ENCODE measurements at regions not wholly inside any gene's neighbourhood (a gene's known extent, or its start where the extent isn't known, plus 50 kb on each side); places are given as distances from the start of the nearest gene placed in this dataset.

GRCh38 chr18:75158465-75159237 lies 50.3 kb downstream of the PTGR3 start:
- H3K27ac ChIP-seq (ENCODE audit: low read depth, low read length), result no peak overlapping the region
- H3K36me3 ChIP-seq (ENCODE audit: insufficient read depth, low read length), result no peaks in the 10 kb centered on the region
- no peak overlapping the region for H3K4me3 ChIP-seq (ENCODE audit: low read depth, low read length)
- no peak overlapping the region for H2AFZ ChIP-seq (ENCODE audit: low read length, unreplicated experiment)
- H3K79me2 ChIP-seq (ENCODE audit: control insufficient read depth, insufficient read depth, low read length, unreplicated experiment), result no peaks in the 10 kb centered on the region
- peaks cover 6% of the 10 kb centered on the region; the same call in 1 of the 2 replicates for H3K27me3 ChIP-seq (ENCODE audit: insufficient read depth, low read length)
- peaks cover 13% of the 10 kb centered on the region for H3K4me1 ChIP-seq (ENCODE audit: control insufficient read depth, insufficient read depth, low read length, unreplicated experiment)

GRCh38 chr18:75157851-75158250 lies 51.1 kb downstream of the PTGR3 start:
- no peaks in the 10 kb centered on the region for H3K36me3 ChIP-seq (ENCODE audit: insufficient read depth, low read length)
- no peaks in the 10 kb centered on the region for H3K79me2 ChIP-seq (ENCODE audit: control insufficient read depth, insufficient read depth, low read length, unreplicated experiment)
- H3K27me3 ChIP-seq (ENCODE audit: insufficient read depth, low read length), result peaks cover 6% of the 10 kb centered on the region; the same call in 1 of the 2 replicates
- H3K4me3 ChIP-seq (ENCODE audit: low read depth, low read length), result no peak overlapping the region
- no peak overlapping the region for H2AFZ ChIP-seq (ENCODE audit: low read length, unreplicated experiment)
- peaks cover 13% of the 10 kb centered on the region for H3K4me1 ChIP-seq (ENCODE audit: control insufficient read depth, insufficient read depth, low read length, unreplicated experiment)
- no peak overlapping the region for H3K27ac ChIP-seq (ENCODE audit: low read depth, low read length)

- Histone ChIP-seq H3K4me1 (ENCODE audit: control insufficient read depth, insufficient read depth, low read length, unreplicated experiment) (peaks cover 11% of the 10 kb centered on the region), H2AFZ (ENCODE audit: low read length, unreplicated experiment) (no peak overlapping the region), H3K27me3 (ENCODE audit: insufficient read depth, low read length) (peaks cover 6% of the 10 kb centered on the region; the same call in 1 of the 2 replicates), H3K79me2 (ENCODE audit: control insufficient read depth, insufficient read depth, low read length, unreplicated experiment) (no peaks in the 10 kb centered on the region), H3K4me3 (ENCODE audit: low read depth, low read length) (no peak overlapping the region), H3K27ac (ENCODE audit: low read depth, low read length) (no peak overlapping the region), H3K36me3 (ENCODE audit: insufficient read depth, low read length) (no peaks in the 10 kb centered on the region)
Measured at GRCh38 chr18:75157381-75157780, 51.6 kb downstream of the PTGR3 start.

- no peak overlapping the region for H3K4me3 ChIP-seq (ENCODE audit: low read depth, low read length)
- peaks cover 6% of the 10 kb centered on the region for H3K4me1 ChIP-seq (ENCODE audit: control insufficient read depth, insufficient read depth, low read length, unreplicated experiment)
- no peak overlapping the region for H2AFZ ChIP-seq (ENCODE audit: low read length, unreplicated experiment)
- no peak overlapping the region for H3K27ac ChIP-seq (ENCODE audit: low read depth, low read length)
- no peaks in the 10 kb centered on the region for H3K79me2 ChIP-seq (ENCODE audit: control insufficient read depth, insufficient read depth, low read length, unreplicated experiment)
- no peaks in the 10 kb centered on the region for H3K36me3 ChIP-seq (ENCODE audit: insufficient read depth, low read length)
- H3K27me3 ChIP-seq (ENCODE audit: insufficient read depth, low read length), result peaks cover 6% of the 10 kb centered on the region; the same call in 1 of the 2 replicates
Measured at GRCh38 chr18:75156831-75157230, 52.1 kb downstream of the PTGR3 start.

GRCh38 chr18:75156139-75156750 lies 52.7 kb downstream of the PTGR3 start:
- Histone ChIP-seq H3K27me3 (ENCODE audit: insufficient read depth, low read length) (peaks cover 6% of the 10 kb centered on the region; the same call in 1 of the 2 replicates), H3K36me3 (ENCODE audit: insufficient read depth, low read length) (no peaks in the 10 kb centered on the region), H3K79me2 (ENCODE audit: control insufficient read depth, insufficient read depth, low read length, unreplicated experiment) (no peaks in the 10 kb centered on the region), H3K4me1 (ENCODE audit: control insufficient read depth, insufficient read depth, low read length, unreplicated experiment) (peaks cover 5% of the 10 kb centered on the region), H3K27ac (ENCODE audit: low read depth, low read length) (no peak overlapping the region), H3K4me3 (ENCODE audit: low read depth, low read length) (no peak overlapping the region), H2AFZ (ENCODE audit: low read length, unreplicated experiment) (no peak overlapping the region)

GRCh38 chr18:75154997-75155396 lies 53.9 kb downstream of the PTGR3 start:
- H3K27me3 ChIP-seq (ENCODE audit: insufficient read depth, low read length), result peaks cover 6% of the 10 kb centered on the region; the same call in 1 of the 2 replicates
- H3K4me3 ChIP-seq (ENCODE audit: low read depth, low read length), result no peak overlapping the region
- no peaks in the 10 kb centered on the region for H3K79me2 ChIP-seq (ENCODE audit: control insufficient read depth, insufficient read depth, low read length, unreplicated experiment)
- no peak overlapping the region for H3K27ac ChIP-seq (ENCODE audit: low read depth, low read length)
- no peak overlapping the region for H2AFZ ChIP-seq (ENCODE audit: low read length, unreplicated experiment)
- H3K4me1 ChIP-seq (ENCODE audit: control insufficient read depth, insufficient read depth, low read length, unreplicated experiment), result no peaks in the 10 kb centered on the region
- H3K36me3 ChIP-seq (ENCODE audit: insufficient read depth, low read length), result no peaks in the 10 kb centered on the region

- H3K36me3 ChIP-seq (ENCODE audit: insufficient read depth, low read length), result no peaks in the 10 kb centered on the region
Measured at GRCh38 chr18:75154259-75154658, 54.7 kb downstream of the PTGR3 start.

GRCh38 chr18:75143851-75144250 lies 65.1 kb downstream of the PTGR3 start:
- Histone ChIP-seq H3K36me3 (ENCODE audit: insufficient read depth, low read length) (no peaks in the 10 kb centered on the region), H3K4me3 (ENCODE audit: low read depth, low read length) (no peak overlapping the region), H3K4me1 (ENCODE audit: control insufficient read depth, insufficient read depth, low read length, unreplicated experiment) (no peaks in the 10 kb centered on the region), H3K27ac (ENCODE audit: low read depth, low read length) (no peak overlapping the region), H2AFZ (ENCODE audit: low read length, unreplicated experiment) (no peak overlapping the region), H3K79me2 (ENCODE audit: control insufficient read depth, insufficient read depth, low read length, unreplicated experiment) (no peaks in the 10 kb centered on the region), H3K27me3 (ENCODE audit: insufficient read depth, low read length) (peaks cover 24% of the 10 kb centered on the region)

More at GRCh38 chr18:75154259-75154658, 54.7 kb downstream of the PTGR3 start:
- Histone ChIP-seq H3K4me1 (ENCODE audit: control insufficient read depth, insufficient read depth, low read length, unreplicated experiment) (no peaks in the 10 kb centered on the region), H3K79me2 (ENCODE audit: control insufficient read depth, insufficient read depth, low read length, unreplicated experiment) (no peaks in the 10 kb centered on the region), H3K27ac (ENCODE audit: low read depth, low read length) (no peak overlapping the region), H2AFZ (ENCODE audit: low read length, unreplicated experiment) (no peak overlapping the region), H3K27me3 (ENCODE audit: insufficient read depth, low read length) (peaks cover under 1% of the 10 kb centered on the region; the same call in 1 of the 2 replicates), H3K4me3 (ENCODE audit: low read depth, low read length) (no peak overlapping the region)

GRCh38 chr18:75142677-75143076 lies 66.3 kb downstream of the PTGR3 start:
- peaks cover 14% of the 10 kb centered on the region for H3K27me3 ChIP-seq (ENCODE audit: insufficient read depth, low read length)
- no peaks in the 10 kb centered on the region for H3K79me2 ChIP-seq (ENCODE audit: control insufficient read depth, insufficient read depth, low read length, unreplicated experiment)
- H2AFZ ChIP-seq (ENCODE audit: low read length, unreplicated experiment), result no peak overlapping the region
- H3K4me3 ChIP-seq (ENCODE audit: low read depth, low read length), result no peak overlapping the region
- H3K27ac ChIP-seq (ENCODE audit: low read depth, low read length), result no peak overlapping the region
- H3K4me1 ChIP-seq (ENCODE audit: control insufficient read depth, insufficient read depth, low read length, unreplicated experiment), result no peaks in the 10 kb centered on the region
- H3K36me3 ChIP-seq (ENCODE audit: insufficient read depth, low read length), result no peaks in the 10 kb centered on the region

- no peak overlapping the region for H3K4me3 ChIP-seq (ENCODE audit: low read depth, low read length)
- no peaks in the 10 kb centered on the region for H3K36me3 ChIP-seq (ENCODE audit: insufficient read depth, low read length)
- H3K4me1 ChIP-seq (ENCODE audit: control insufficient read depth, insufficient read depth, low read length, unreplicated experiment), result no peaks in the 10 kb centered on the region
- H3K27me3 ChIP-seq (ENCODE audit: insufficient read depth, low read length), result peaks cover 13% of the 10 kb centered on the region
- H2AFZ ChIP-seq (ENCODE audit: low read length, unreplicated experiment), result no peak overlapping the region
- no peaks in the 10 kb centered on the region for H3K79me2 ChIP-seq (ENCODE audit: control insufficient read depth, insufficient read depth, low read length, unreplicated experiment)
- no peak overlapping the region for H3K27ac ChIP-seq (ENCODE audit: low read depth, low read length)
Measured at GRCh38 chr18:75141734-75142133, 67.2 kb downstream of the PTGR3 start.

- Histone ChIP-seq H2AFZ (ENCODE audit: low read length, unreplicated experiment) (no peak overlapping the region), H3K36me3 (ENCODE audit: insufficient read depth, low read length) (no peaks in the 10 kb centered on the region), H3K79me2 (ENCODE audit: control insufficient read depth, insufficient read depth, low read length, unreplicated experiment) (no peaks in the 10 kb centered on the region), H3K27ac (ENCODE audit: low read depth, low read length) (no peak overlapping the region), H3K4me3 (ENCODE audit: low read depth, low read length) (no peak overlapping the region), H3K4me1 (ENCODE audit: control insufficient read depth, insufficient read depth, low read length, unreplicated experiment) (no peaks in the 10 kb centered on the region), H3K27me3 (ENCODE audit: insufficient read depth, low read length) (peaks cover 13% of the 10 kb centered on the region)
Measured at GRCh38 chr18:75141166-75141565, 67.8 kb downstream of the PTGR3 start.
